Transverse colon (tissue), 4 donors: ENCODE measurements at regions not wholly inside any gene's neighbourhood (a gene's known extent, or its start where the extent isn't known, plus 50 kb on each side); places are given as distances from the start of the nearest gene placed in this dataset.

Source experiments
- CTCF ChIP-seq, 5 experiments: fragments of 200-600 bp in 3 of 5; fragments of 450-650 bp in 2 of 5; sonication (generic) in 3 of 5; IDR thresholded peaks; 1 replicate in 2 of 5; 2 replicates in 3 of 5; pipeline ENCODE4 v1.5.1; 2016 to 2017; ENCODE audit warnings: antibody characterized with exemption in 5 of 5, inconsistent platforms in 3 of 5, mild to moderate bottlenecking in 2 of 5, moderate library complexity in 1 of 5
- EP300 ChIP-seq: sonication (generic); formaldehyde crosslinking; IDR thresholded peaks from one replicate; pipeline ENCODE4 v1.6.1; 2017; ENCODE audit warnings: antibody characterized with exemption, low read depth
- POLR2A ChIP-seq: fragments of 450-650 bp; IDR thresholded peaks from one replicate; pipeline ENCODE4 v1.6.1; 2016; ENCODE audit warnings: antibody characterized with exemption, mild to moderate bottlenecking, moderate library complexity
- POLR2AphosphoS5 ChIP-seq, 3 donors: sonication (generic); formaldehyde crosslinking; IDR thresholded peaks; one replicate each; pipeline ENCODE4 v1.6.1; 2016; ENCODE audit warnings: antibody characterized with exemption in 3 of 3

GRCh38 chr12:93231938-93232337 is 145.8 kb upstream of the NUDT4 start:
- TF ChIP-seq CTCF (IDR thresholded peaks at IDR 0.05) = no peak
- no peak for TF ChIP-seq POLR2A
- TF ChIP-seq POLR2AphosphoS5 (IDR thresholded peaks at IDR 0.05) = no peak
- no peak for TF ChIP-seq EP300
